ENCODE measurements at regions not wholly inside any gene's neighbourhood (a gene's known extent, or its start where the extent isn't known, plus 50 kb on each side); places are given as distances from the start of the nearest gene placed in this dataset.

- dilution Hi-C loops (cut with MboI; ENCODE audit: extremely low pct_ligation_motif_present, low sequenced_read_pairs) = no loop called here
- TF ChIP-seq GATA2 (IDR thresholded peaks at IDR 0.05; ENCODE audit: insufficient read depth, insufficient read length, low read depth, low read length) (no peak), FOS (IDR thresholded peaks at IDR 0.05; ENCODE audit: borderline replicate concordance, insufficient read depth, low read length) (no peak), POLR2AphosphoS5 (IDR thresholded peaks at IDR 0.05; ENCODE audit: insufficient read depth, low read depth, low read length) (no peak), EZH2 (IDR thresholded peaks at IDR 0.05; ENCODE audit: borderline replicate concordance, low read depth, low read length, severe bottlenecking) (no peak), JUN (IDR thresholded peaks at IDR 0.05; ENCODE audit: borderline replicate concordance, insufficient read depth, insufficient read length, low read depth) (no peak), POLR2A (IDR thresholded peaks at IDR 0.05; ENCODE audit: low read depth, low read length) (no peak), MYC (IDR thresholded peaks at IDR 0.05; ENCODE audit: low read depth, low read length) (no peak), MAX (IDR thresholded peaks at IDR 0.05; ENCODE audit: insufficient read depth, insufficient read length) (no peak)
- TF ChIP-seq, protein P1, sequence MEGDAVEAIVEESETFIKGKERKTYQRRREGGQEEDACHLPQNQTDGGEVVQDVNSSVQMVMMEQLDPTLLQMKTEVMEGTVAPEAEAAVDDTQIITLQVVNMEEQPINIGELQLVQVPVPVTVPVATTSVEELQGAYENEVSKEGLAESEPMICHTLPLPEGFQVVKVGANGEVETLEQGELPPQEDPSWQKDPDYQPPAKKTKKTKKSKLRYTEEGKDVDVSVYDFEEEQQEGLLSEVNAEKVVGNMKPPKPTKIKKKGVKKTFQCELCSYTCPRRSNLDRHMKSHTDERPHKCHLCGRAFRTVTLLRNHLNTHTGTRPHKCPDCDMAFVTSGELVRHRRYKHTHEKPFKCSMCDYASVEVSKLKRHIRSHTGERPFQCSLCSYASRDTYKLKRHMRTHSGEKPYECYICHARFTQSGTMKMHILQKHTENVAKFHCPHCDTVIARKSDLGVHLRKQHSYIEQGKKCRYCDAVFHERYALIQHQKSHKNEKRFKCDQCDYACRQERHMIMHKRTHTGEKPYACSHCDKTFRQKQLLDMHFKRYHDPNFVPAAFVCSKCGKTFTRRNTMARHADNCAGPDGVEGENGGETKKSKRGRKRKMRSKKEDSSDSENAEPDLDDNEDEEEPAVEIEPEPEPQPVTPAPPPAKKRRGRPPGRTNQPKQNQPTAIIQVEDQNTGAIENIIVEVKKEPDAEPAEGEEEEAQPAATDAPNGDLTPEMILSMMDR (IDR thresholded peaks at IDR 0.05; ENCODE audit: extremely low read depth in 1 of 2, insufficient read depth in 1 of 2, low read depth in 1 of 2, low read length in 2 of 2) = no peak
- no peak for FAIRE-seq
Measured at GRCh38 chr20:22908437-22908836, 126.7 kb upstream of the SSTR4 start.

More at GRCh38 chr20:22908437-22908836, 126.7 kb upstream of the SSTR4 start:
- no peaks in the 10 kb centered on the region for H3K9me1 ChIP-seq (replicated peaks; ENCODE audit: control insufficient read depth, extremely low read depth, insufficient read depth, low read length)
- no peak for DNase-seq (ENCODE audit: low read depth, low spot score)
- H3K9ac ChIP-seq (replicated peaks; ENCODE audit: extremely low read depth, insufficient read depth, low read length) = no peak overlapping the region
- H3K9me3 ChIP-seq (replicated peaks; ENCODE audit: control insufficient read depth, insufficient read depth, low read length) = no peaks in the 10 kb centered on the region
- no peaks in the 10 kb centered on the region for H3K36me3 ChIP-seq (ENCODE audit: control insufficient read depth in 2 of 2, extremely low read depth in 1 of 2, insufficient read depth in 2 of 2, low read length in 2 of 2)
- intact Hi-C loops (cut with micrococcal nuclease) = no loop called here
- H3K27me3 ChIP-seq (ENCODE audit: control insufficient read depth in 2 of 2, insufficient read depth in 2 of 2, low read length in 2 of 2) = no peaks in the 10 kb centered on the region
- ChIA-PET POLR2A (no interaction called here), CTCF (interaction anchor here (0.8 kb wide), 1 partner anchor 9 kb away, joined by 4 read pairs; no protein-coding TSS in a partner anchor)
- H2AFZ ChIP-seq (ENCODE audit: low read depth, low read length) = no peak overlapping the region
- peaks cover 2% of the 10 kb centered on the region for H3K4me1 ChIP-seq (ENCODE audit: control insufficient read depth, extremely low read depth, insufficient read depth, low read length)
- H3K27ac ChIP-seq (ENCODE audit: insufficient read depth, low read depth, low read length) = no peak overlapping the region
- no peak overlapping the region for H3K4me2 ChIP-seq (ENCODE audit: insufficient read depth, low read length)
- BruUV-seq (replicated peaks) = no TSS peak
- no peaks in the 10 kb centered on the region for H4K20me1 ChIP-seq (replicated peaks; ENCODE audit: control insufficient read depth, extremely low read depth, insufficient read depth, low read length)
- H3K4me3 ChIP-seq (replicated peaks in 1 of 3; ENCODE audit: insufficient read depth in 1 of 3, low read depth in 1 of 3, low read length in 3 of 3) = no peak overlapping the region
- H3K79me2 ChIP-seq (ENCODE audit: control insufficient read depth, insufficient read depth, low read length) = no peaks in the 10 kb centered on the region

All from endothelial cell of umbilical vein (primary cell).